ENCODE measurements at regions not wholly inside any gene's neighbourhood (a gene's known extent, or its start where the extent isn't known, plus 50 kb on each side); places are given as distances from the start of the nearest gene placed in this dataset.
A peak's percentile ranks its signal among the peaks of the same experiment; 100 is the strongest.

DNA sequence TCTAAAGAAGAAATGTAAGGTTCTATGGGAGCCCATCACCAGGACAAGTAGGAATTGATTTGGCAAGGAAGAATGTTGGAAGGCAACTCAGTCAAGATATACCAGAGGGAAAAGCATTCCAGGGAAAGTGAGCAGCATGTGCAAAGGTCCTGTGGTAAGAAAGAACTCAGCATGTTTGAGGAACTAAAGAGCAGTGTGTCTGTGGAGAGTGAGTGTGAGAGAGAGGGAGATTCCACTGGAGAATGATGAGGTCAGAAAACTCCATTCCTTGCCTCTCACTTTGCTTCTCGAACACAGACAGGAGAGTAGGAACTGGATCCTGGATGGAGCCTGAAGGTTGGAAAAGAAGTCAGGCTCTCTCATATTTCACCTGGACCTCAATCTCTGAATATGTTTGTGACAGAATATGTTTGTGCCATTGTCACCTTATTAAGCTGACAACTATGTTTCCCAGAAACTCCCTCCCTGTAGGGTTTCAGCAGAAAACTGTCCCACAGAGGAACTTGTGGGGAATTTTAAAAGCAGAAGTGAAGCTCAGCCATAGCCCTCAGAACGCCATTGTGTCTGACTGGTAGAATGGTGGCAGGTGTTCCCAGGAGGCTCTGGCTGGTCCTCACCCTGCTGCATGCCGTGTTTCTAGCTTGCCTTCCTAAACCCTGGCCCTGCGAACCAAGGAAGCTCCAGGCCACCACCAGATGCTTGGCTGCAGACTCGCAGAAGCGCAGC lies 382.4 kb upstream of the XYLT1 start:
- Mint-ChIP-seq H3K9me3 (no peaks in the 10 kb centered on the region), H3K27ac (no peak overlapping the region), H3K36me3 (no peaks in the 10 kb centered on the region), H3K27me3 (peaks cover 4% of the 10 kb centered on the region), H3K4me3 (no peak overlapping the region), H3K4me1 (no peaks in the 10 kb centered on the region)

- H3K27ac Mint-ChIP-seq = no peak overlapping the region
- H3K36me3 Mint-ChIP-seq = no peaks in the 10 kb centered on the region
- no peak overlapping the region for H3K4me3 Mint-ChIP-seq
- peaks cover 2% of the 10 kb centered on the region for H3K27me3 Mint-ChIP-seq
- H3K9me3 Mint-ChIP-seq = no peaks in the 10 kb centered on the region
- H3K4me1 Mint-ChIP-seq = no peaks in the 10 kb centered on the region
Observed at GRCh38 chr16:17850581-17851250, 380.0 kb upstream of the XYLT1 start.

DNA sequence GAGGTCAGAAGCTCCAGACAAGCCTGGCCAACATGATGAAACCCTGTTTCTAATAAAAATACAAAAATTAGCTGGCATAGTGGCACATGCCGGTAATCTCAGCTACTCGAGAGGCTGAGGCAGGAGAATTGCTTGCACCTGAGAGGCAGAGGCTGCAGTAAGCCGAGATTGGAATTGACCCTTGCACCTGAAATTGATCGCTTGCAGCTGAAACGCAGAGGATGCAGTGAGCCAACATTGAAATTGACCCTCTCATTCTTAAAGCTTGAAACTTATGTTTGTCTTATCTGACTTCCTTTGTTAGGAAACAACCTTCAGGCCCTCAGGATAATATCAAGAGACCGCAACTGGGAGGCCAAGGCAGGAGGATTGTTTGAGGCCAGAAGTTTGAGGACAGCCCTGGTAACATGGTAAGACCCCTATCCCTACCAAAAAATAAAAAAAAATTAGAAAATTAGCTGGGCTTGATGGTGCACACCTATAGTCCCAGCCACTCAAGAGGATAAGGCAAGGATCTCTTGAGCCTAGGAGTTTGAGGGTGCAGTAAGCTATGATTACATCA lies 376.6 kb upstream of the XYLT1 start:
- Mint-ChIP-seq H3K4me1 (no peaks in the 10 kb centered on the region), H3K27me3 (no peaks in the 10 kb centered on the region), H3K9me3 (no peaks in the 10 kb centered on the region), H3K36me3 (no peaks in the 10 kb centered on the region), H3K4me3 (no peak overlapping the region), H3K27ac (no peak overlapping the region)

- Mint-ChIP-seq H3K27me3 (peaks cover 1% of the 10 kb centered on the region), H3K4me1 (no peaks in the 10 kb centered on the region), H3K27ac (no peak overlapping the region), H3K9me3 (no peaks in the 10 kb centered on the region), H3K36me3 (no peaks in the 10 kb centered on the region), H3K4me3 (no peak overlapping the region)
Observed at GRCh38 chr16:17846030-17846429, 375.3 kb upstream of the XYLT1 start.

DNA sequence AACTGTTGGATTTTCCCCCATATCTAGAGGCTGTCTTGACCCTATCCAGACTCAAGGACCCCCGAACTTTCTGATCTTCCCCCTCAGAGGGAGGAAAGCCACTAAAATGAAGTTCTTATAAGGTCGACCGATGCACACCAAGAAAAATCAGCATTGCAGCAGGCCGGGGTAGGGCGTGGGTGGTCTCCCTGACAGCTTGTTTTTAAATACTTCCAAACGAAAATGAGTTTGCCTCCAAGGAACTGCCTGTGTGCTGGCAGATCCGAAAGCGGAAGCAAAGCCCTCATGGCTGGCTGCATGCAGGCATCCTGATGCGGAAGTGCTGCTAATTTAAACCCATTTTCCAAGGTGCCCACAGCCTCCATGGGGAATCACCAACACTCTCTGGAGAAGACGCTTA lies 374.3 kb upstream of the XYLT1 start:
- H3K27ac Mint-ChIP-seq = peak overlapping the region; percentile 62
- H3K4me1 Mint-ChIP-seq = no peaks in the 10 kb centered on the region
- H3K36me3 Mint-ChIP-seq = no peaks in the 10 kb centered on the region
- H3K9me3 Mint-ChIP-seq = no peaks in the 10 kb centered on the region
- no peak overlapping the region for H3K4me3 Mint-ChIP-seq
- H3K27me3 Mint-ChIP-seq = peaks cover 3% of the 10 kb centered on the region

DNA sequence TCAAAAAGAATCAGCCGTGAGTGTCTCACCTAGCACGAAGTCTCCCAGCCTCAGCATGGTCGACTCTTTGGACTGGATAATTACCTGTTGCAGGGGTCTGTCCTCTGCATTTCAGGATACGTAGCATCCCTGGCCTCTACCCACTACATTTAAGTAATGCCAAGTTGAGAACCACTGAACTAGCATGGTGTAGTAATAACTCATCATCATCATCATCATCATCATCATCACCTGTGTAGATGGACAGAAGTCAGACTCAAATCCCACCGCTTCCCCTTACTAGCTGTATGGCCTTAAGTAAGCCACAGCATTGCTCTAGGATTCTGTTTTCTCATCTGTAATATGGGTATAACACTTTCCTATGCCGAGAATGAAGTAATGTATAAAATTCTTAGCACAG lies 373.1 kb upstream of the XYLT1 start:
- Mint-ChIP-seq H3K36me3 (no peaks in the 10 kb centered on the region), H3K27ac (no peak overlapping the region), H3K27me3 (peaks cover 4% of the 10 kb centered on the region), H3K4me1 (no peaks in the 10 kb centered on the region), H3K4me3 (no peak overlapping the region), H3K9me3 (no peaks in the 10 kb centered on the region)

- peaks cover 5% of the 10 kb centered on the region for H3K27me3 Mint-ChIP-seq
- no peaks in the 10 kb centered on the region for H3K36me3 Mint-ChIP-seq
- H3K9me3 Mint-ChIP-seq = no peaks in the 10 kb centered on the region
- H3K4me3 Mint-ChIP-seq = no peak overlapping the region
- H3K4me1 Mint-ChIP-seq = no peaks in the 10 kb centered on the region
- no peak overlapping the region for H3K27ac Mint-ChIP-seq
Observed at GRCh38 chr16:17839907-17840306, 369.1 kb upstream of the XYLT1 start.

DNA sequence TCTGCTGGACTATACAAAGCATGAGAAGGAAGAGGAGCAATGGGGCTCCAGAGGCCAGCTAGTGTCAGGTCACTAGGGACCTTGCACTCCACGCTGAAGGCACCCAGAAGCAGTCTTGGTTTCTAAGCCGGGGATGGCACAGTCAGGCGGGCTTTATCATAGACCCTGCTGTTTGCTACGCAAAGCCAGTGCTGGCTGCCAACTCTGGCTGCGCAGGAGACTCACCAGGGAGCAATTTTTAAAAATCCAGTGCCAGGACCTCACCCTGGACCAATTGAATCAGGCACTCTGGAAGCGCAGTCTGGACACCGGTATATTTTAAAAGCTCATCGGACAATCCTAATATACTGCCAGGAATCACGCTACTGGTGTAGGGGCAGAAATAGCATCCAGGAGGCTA lies 368.5 kb upstream of the XYLT1 start:
- Mint-ChIP-seq H3K4me3 (no peak overlapping the region), H3K9me3 (no peaks in the 10 kb centered on the region)

DNA sequence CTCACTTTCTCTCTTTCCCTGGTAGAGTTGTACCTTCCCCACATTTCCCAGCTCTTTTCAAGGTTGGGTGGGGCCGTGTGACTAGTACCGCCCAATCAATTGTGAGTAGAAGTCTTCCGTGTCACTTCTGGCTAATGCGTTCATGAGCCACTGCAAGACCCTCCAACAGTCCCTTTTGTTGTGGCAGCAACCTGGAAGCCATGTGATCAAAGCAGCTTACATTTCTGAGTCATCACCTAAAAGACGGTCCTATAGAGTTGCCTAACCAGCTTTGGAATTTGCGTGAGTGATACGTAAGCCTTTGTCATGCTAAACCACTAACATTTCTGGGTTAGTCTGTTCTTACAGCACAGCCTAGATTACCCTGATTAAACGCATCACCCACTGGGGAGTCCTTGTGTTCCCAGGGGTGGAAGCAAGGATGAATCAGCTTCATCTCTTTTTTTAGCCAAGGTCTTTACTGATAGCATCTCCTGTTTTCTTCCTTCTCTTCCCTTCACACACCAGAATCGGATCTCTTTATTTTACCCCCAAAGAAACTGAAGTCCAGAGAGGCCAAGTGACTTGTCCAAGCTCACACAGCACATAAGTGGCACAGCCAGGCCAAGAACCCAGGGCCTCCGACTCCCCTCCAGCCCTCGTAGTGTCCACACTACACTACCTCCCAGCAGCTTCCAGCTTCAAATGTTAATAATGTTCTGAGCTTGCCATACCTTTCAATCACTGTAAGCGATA lies 366.3 kb upstream of the XYLT1 start:
- Mint-ChIP-seq H3K4me1 (no peaks in the 10 kb centered on the region), H3K27ac (no peak overlapping the region), H3K9me3 (no peaks in the 10 kb centered on the region), H3K27me3 (peaks cover 9% of the 10 kb centered on the region), H3K36me3 (no peaks in the 10 kb centered on the region), H3K4me3 (no peak overlapping the region)

More for the DNA sequence above, 368.5 kb upstream of the XYLT1 start:
- Mint-ChIP-seq H3K27me3 (peaks cover 8% of the 10 kb centered on the region), H3K36me3 (no peaks in the 10 kb centered on the region), H3K4me1 (no peaks in the 10 kb centered on the region), H3K27ac (no peak overlapping the region)

- H3K27me3 Mint-ChIP-seq = peaks cover 7% of the 10 kb centered on the region
- H3K27ac Mint-ChIP-seq = no peak overlapping the region
- H3K9me3 Mint-ChIP-seq = no peaks in the 10 kb centered on the region
- H3K4me3 Mint-ChIP-seq = no peak overlapping the region
- H3K36me3 Mint-ChIP-seq = no peaks in the 10 kb centered on the region
- H3K4me1 Mint-ChIP-seq = no peaks in the 10 kb centered on the region
Observed at GRCh38 chr16:17835118-17835876, 364.5 kb upstream of the XYLT1 start.

DNA sequence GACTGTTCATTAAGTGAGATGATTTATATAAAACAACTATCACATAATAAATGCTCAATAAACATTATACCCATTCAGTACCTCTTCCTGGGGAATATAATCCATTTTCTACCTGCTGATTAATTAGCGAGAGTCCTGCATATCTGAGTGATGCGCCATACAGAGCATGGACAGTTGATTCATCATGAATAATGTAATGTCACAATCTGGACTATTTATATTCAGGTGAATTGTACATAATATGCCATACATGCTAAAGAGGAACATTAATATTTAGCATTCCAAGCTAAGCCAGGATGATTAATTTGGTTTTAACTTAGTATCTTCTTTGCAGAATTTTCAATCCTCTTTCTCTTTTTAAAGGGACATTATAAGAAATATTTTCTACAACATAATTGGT lies 362.0 kb upstream of the XYLT1 start:
- Mint-ChIP-seq H3K4me3 (no peak overlapping the region), H3K9me3 (no peaks in the 10 kb centered on the region), H3K4me1 (no peaks in the 10 kb centered on the region), H3K27me3 (peaks cover 4% of the 10 kb centered on the region), H3K36me3 (no peaks in the 10 kb centered on the region), H3K27ac (no peak overlapping the region)

- no peaks in the 10 kb centered on the region for H3K4me1 Mint-ChIP-seq
- no peaks in the 10 kb centered on the region for H3K36me3 Mint-ChIP-seq
- H3K9me3 Mint-ChIP-seq = no peaks in the 10 kb centered on the region
- H3K27ac Mint-ChIP-seq = no peak overlapping the region
- peaks cover 4% of the 10 kb centered on the region for H3K27me3 Mint-ChIP-seq
- no peak overlapping the region for H3K4me3 Mint-ChIP-seq
Observed at GRCh38 chr16:17831330-17831729, 360.6 kb upstream of the XYLT1 start.

DNA sequence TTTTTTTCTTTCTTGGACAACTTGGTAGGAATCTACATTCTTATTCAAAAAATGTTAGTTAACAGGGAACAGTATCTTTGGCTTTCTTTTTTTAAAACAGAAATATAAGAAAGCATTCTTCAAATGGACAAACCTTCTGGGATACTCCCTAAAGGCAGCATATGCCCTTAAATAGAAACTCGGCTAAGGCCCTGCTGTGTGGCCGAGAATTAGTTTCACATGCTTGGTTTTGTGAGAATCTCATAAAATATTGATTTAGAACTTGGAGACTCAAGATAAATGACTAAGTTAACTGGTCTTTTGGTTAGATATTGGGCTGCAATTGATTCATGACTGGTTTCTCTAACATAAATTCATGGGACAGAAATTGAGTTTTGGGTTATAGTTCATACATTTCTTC lies 359.9 kb upstream of the XYLT1 start:
- H3K4me3 Mint-ChIP-seq = no peak overlapping the region

DNA sequence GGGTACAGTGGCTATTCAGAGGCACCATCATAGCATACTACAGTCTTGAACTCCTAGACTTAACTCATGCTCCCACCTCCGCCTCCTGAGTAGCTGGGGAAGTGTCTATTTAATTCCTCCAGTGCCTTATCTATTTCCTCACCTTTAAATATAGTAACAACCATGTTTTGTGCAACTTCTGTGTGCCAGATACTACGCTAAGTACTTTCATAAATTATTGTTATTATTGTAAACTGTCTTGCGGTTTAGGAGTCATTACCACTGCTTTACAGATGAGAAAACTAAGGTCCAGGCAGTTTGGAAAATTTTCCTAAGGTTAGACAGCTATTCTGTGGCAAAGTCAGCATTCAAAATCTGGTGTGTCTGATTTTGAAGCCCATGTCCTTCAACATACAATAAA lies 359.1 kb upstream of the XYLT1 start:
- no peak overlapping the region for H3K27ac Mint-ChIP-seq
- H3K4me3 Mint-ChIP-seq = no peak overlapping the region
- no peaks in the 10 kb centered on the region for H3K36me3 Mint-ChIP-seq
- H3K9me3 Mint-ChIP-seq = no peaks in the 10 kb centered on the region
- H3K4me1 Mint-ChIP-seq = no peaks in the 10 kb centered on the region
- H3K27me3 Mint-ChIP-seq = peaks cover 4% of the 10 kb centered on the region

More for the DNA sequence above, 359.9 kb upstream of the XYLT1 start:
- H3K9me3 Mint-ChIP-seq = no peaks in the 10 kb centered on the region
- peaks cover 4% of the 10 kb centered on the region for H3K27me3 Mint-ChIP-seq
- no peaks in the 10 kb centered on the region for H3K4me1 Mint-ChIP-seq
- no peaks in the 10 kb centered on the region for H3K36me3 Mint-ChIP-seq
- no peak overlapping the region for H3K27ac Mint-ChIP-seq

GRCh38 chr16:17828012-17828411 lies 357.3 kb upstream of the XYLT1 start:
- Mint-ChIP-seq H3K36me3 (no peaks in the 10 kb centered on the region), H3K27ac (no peak overlapping the region), H3K4me3 (no peak overlapping the region), H3K4me1 (no peaks in the 10 kb centered on the region), H3K27me3 (peaks cover 11% of the 10 kb centered on the region), H3K9me3 (no peaks in the 10 kb centered on the region)

Measured in activated naive CD4-positive, alpha-beta T cell treated with anti-CD3 and anti-CD28 coated beads, Interleukin-2, amount 50 U/mL, for 24 hours (primary cell).